ACC112 (cell line): ENCODE measurements at regions not wholly inside any gene's neighbourhood (a gene's known extent, or its start where the extent isn't known, plus 50 kb on each side); places are given as distances from the start of the nearest gene placed in this dataset.

Source experiments
- H2AFZ ChIP-seq: fragments of 200-600 bp; sonication (generic); one replicate; pipeline ENCODE4 v1.6.0; 2017; ENCODE audit warnings: antibody characterized with exemption, low read length; ENCODE audit not compliant: unreplicated experiment
- H3K27ac ChIP-seq: fragments of 200-600 bp; sonication (generic); 2 replicates; pipeline ENCODE4 v1.5.1; 2014; ENCODE audit warnings: low read depth, mild to moderate bottlenecking, antibody characterized with exemption, low read length, moderate library complexity
- H3K27me3 ChIP-seq: fragments of 200-600 bp; sonication (generic); 2 replicates; pipeline ENCODE4 v1.6.1; 2014; ENCODE audit warnings: mild to moderate bottlenecking, antibody characterized with exemption, low read length, moderate library complexity, mixed read lengths; ENCODE audit not compliant: insufficient read depth
- H3K36me3 ChIP-seq: fragments of 200-600 bp; sonication (generic); 2 replicates; pipeline ENCODE4 v1.6.1; 2016; ENCODE audit warnings: mild to moderate bottlenecking, antibody characterized with exemption, low read length, moderate library complexity, mixed read lengths; ENCODE audit not compliant: insufficient read depth
- H3K4me1 ChIP-seq: fragments of 200-600 bp; sonication (generic); one replicate; pipeline ENCODE4 v1.6.1; 2016; ENCODE audit warnings: low read length, mixed read lengths; ENCODE audit not compliant: insufficient read depth, unreplicated experiment, control insufficient read depth
- H3K4me3 ChIP-seq: fragments of 200-600 bp; sonication (generic); 2 replicates; pipeline ENCODE4 v1.5.1; 2014; ENCODE audit warnings: mild to moderate bottlenecking, low read depth, low read length
- H3K79me2 ChIP-seq: fragments of 200-600 bp; sonication (generic); one replicate; pipeline ENCODE4 v1.6.0; 2016; ENCODE audit warnings: low read length; ENCODE audit not compliant: control insufficient read depth, unreplicated experiment, insufficient read depth

DNA sequence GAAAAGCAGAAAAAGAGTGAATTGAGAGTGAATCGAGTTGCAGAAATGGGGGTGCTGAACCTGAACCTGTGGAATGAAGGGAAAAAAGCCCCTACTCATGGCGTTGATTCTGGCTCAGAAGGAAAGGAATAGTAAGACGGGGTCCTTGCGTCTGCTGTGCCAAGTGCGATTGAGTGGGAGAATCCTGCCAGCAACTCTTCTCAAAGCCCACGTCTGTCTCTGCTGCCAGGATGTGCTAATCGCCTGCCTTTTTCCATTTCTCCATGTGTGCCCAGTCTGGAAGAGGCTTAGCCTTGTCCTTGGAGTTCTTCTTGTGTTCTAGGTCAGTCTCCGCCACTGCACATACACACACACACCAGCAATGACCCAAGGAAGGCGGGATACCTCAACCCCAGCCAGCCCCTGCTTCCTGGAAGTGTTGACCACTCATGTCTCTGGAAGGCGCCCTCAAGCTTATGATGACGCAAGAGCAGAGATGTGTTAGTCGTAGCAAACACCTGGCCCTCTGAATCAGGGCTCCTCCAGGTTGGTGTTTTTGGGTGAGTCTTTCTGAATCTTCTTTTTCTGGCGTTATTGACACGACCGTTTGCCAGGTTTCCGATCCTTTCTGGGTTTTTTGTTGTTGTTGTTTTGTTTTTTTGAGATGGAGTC, 262.4 kb upstream of the PROK2 start:
- no peaks in the 10 kb centered on the region for H3K79me2 ChIP-seq
- no peaks in the 10 kb centered on the region for H3K27me3 ChIP-seq
- H3K27ac ChIP-seq: no peak overlapping the region
- no peaks in the 10 kb centered on the region for H3K4me1 ChIP-seq
- H3K36me3 ChIP-seq: no peaks in the 10 kb centered on the region
- no peak overlapping the region for H3K4me3 ChIP-seq
- no peak overlapping the region for H2AFZ ChIP-seq

DNA sequence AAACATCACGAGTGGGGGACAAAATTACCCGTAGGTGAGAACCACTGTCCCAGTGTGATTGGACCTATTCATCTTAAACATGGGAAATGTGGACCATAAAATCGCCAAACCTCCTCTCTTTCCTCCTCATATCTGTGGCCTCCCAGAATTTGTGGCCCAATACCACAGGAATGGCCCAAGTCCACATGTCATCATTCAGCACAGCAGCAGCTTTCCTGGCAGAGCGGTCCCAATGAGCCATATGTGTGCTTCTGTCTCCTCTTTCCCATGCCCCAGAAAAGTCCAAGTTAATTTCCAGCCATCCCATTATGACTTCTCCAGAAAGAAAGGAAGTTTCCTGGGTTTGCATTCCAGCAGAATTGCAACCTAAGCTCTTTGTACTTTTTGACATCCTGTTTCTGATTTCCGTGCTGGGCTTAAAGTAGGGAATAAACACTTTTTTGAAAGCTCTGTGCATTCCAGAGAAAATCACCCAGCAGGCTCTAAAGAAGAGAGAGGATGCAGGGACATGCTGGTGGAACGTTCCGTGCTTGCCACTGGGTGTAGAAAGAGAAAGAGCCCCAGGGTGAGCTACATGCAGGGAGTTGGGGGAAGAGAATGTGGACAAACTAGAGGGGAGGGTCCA, 259.4 kb upstream of the PROK2 start:
- H2AFZ ChIP-seq: no peak overlapping the region
- H3K27ac ChIP-seq: no peak overlapping the region
- peaks cover 22% of the 10 kb centered on the region for H3K27me3 ChIP-seq

DNA sequence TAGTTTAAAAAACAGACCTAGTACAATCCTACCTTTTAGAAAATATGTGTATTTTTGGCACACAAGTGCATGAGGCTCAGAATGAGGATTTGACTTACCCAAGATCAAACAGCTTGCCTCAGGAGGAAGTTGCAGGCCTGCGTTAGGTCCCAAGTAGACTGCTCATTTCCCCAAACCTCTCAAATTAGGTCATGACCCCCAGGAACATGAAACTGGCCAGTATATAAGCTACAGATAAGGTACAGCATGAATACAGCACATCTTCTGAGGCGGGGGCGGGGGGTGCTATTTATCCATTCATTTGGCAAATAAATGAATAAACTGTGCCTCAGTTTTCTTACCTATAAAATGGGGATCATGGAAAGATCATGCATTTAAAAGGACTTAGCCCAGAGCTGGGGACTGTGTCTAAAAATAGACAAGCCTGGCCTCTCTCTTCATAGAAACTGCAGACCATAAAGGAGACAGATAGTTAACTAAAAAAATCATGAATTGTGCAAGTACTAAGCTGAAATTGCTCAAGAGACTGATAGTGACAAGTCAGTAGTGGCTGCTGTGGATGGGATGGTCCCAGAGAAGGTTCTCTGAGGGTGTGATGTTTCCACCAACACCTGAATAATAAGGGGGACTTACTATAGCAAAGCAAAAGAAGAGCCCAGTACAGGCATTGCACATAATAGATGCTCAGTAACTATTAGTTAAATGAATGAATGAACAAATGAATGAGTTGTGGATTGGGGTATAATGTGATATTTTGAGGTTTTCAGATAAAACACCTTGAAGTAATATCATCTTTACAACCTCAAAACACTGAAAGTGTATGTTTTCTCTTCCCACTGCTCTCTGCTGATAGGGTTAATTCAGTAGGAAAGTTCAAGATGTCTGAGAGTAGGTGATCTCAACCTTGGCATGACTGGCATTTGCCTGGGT, 258.5 kb upstream of the PROK2 start:
- Histone ChIP-seq H3K4me1 (no peaks in the 10 kb centered on the region), H3K27ac (no peak overlapping the region), H3K36me3 (no peaks in the 10 kb centered on the region), H2AFZ (no peak overlapping the region), H3K27me3 (peaks cover 23% of the 10 kb centered on the region), H3K79me2 (no peaks in the 10 kb centered on the region), H3K4me3 (no peak overlapping the region)

More for the DNA sequence above, 259.4 kb upstream of the PROK2 start:
- Histone ChIP-seq H3K4me1 (no peaks in the 10 kb centered on the region), H3K4me3 (no peak overlapping the region), H3K79me2 (no peaks in the 10 kb centered on the region), H3K36me3 (no peaks in the 10 kb centered on the region)

DNA sequence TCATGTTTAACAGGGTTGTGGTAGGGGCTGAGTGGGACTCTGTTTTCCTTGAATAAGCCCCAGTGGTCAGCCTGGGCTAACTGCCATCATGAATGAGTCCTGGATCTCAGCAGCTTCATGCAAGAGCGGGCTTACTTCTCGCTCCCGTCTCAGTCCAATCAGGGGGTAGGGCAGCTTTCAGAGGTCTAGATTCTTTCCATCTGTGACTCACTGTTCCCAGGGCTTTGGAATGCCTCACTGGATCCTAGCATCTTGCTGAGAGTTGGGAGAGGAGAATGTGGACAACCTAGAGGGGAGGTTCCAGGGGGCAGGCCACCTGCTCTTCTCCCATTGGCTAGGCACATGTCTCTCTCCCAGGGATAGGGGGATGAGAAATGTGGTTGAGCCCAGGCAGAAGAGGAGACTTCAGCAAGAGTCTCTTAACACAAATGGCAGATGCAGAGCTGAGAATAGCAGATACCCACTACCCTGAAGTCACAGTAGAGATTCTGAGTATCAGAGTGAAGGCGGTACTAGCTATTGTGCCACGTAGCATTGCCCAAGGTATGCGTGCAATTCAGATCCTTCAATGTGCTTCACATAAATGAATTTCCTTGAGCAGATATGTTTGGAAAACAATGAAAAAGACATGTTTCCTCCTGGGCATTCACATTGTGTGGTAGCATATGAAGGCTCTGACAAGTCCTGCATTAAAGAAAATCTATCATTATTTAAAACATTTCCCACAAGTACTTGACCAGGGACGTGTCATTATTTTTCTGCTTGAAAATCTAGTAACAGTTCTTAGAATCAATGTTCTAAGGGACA, 257.7 kb upstream of the PROK2 start:
- peaks cover 24% of the 10 kb centered on the region for H3K27me3 ChIP-seq
- no peak overlapping the region for H3K27ac ChIP-seq
- H3K4me3 ChIP-seq: no peak overlapping the region
- no peaks in the 10 kb centered on the region for H3K79me2 ChIP-seq
- no peak overlapping the region for H2AFZ ChIP-seq
- no peaks in the 10 kb centered on the region for H3K36me3 ChIP-seq
- H3K4me1 ChIP-seq: no peaks in the 10 kb centered on the region

DNA sequence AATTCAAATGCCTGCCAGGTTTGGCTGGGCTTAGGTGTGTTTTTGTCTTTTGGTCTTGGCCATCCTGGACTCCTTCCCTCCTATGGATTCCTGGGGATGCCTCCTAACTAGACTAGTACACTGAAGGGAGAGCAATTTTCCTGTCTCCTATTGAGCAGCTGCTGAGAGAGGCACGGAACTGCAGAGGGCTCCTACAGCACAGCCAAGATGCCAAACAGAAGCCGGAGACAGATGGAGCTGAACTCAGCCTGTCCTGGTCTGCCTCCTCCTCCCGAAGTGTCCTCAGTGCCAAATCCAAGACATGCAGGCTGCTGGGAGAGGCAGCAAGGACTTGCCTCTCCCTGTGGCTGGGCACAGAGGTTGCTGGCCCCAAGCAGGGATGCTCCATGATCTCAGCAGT, 256.6 kb upstream of the PROK2 start:
- peaks cover 30% of the 10 kb centered on the region for H3K27me3 ChIP-seq
- no peak overlapping the region for H2AFZ ChIP-seq
- no peak overlapping the region for H3K27ac ChIP-seq
- no peaks in the 10 kb centered on the region for H3K4me1 ChIP-seq
- H3K79me2 ChIP-seq: no peaks in the 10 kb centered on the region
- H3K36me3 ChIP-seq: no peaks in the 10 kb centered on the region
- H3K4me3 ChIP-seq: no peak overlapping the region

DNA sequence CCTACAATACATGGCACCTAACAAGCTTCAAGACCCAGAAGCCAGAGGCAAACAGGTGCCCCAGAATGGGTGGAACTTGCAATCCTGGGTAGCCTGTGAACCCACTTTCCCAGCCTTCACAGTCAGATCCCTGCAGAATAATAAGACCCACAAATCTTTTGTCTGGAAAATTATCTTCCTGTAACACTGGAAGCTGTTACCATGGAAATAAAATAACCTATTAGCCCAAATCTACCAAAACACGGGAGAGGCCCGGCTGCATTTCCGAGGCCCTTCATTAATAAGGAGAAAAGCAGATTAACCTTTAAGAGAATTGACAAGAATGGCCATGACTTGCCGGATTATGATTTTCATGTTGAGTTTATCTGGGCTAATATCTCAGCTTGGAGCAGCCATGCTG, 256.1 kb upstream of the PROK2 start:
- no peaks in the 10 kb centered on the region for H3K36me3 ChIP-seq
- H3K27me3 ChIP-seq: peaks cover 34% of the 10 kb centered on the region
- H2AFZ ChIP-seq: no peak overlapping the region
- no peak overlapping the region for H3K27ac ChIP-seq
- no peaks in the 10 kb centered on the region for H3K4me1 ChIP-seq
- H3K4me3 ChIP-seq: no peak overlapping the region
- H3K79me2 ChIP-seq: no peaks in the 10 kb centered on the region

DNA sequence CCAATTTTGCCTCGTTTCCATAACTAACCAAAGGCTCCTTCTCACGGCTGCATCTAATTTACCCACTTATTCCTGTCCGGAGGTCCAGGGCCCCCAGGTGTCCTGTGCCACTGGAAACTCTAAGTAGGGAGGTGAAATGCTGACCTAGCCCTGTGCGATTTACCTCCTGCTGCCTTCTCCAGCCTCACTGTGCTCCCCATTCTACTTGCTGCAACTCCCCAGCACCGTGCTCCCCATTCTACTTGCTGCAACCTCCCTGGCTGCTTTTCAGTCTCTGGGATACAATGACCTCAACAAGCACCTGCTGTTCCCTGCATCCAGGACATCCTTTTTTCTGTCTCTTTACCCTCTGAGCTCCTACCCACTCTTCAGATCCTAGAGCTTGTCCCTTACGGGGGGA, 254.7 kb upstream of the PROK2 start:
- peaks cover 34% of the 10 kb centered on the region for H3K27me3 ChIP-seq
- H3K36me3 ChIP-seq: no peaks in the 10 kb centered on the region
- no peak overlapping the region for H3K4me3 ChIP-seq
- H2AFZ ChIP-seq: no peak overlapping the region
- no peaks in the 10 kb centered on the region for H3K79me2 ChIP-seq
- H3K4me1 ChIP-seq: no peaks in the 10 kb centered on the region
- no peak overlapping the region for H3K27ac ChIP-seq

DNA sequence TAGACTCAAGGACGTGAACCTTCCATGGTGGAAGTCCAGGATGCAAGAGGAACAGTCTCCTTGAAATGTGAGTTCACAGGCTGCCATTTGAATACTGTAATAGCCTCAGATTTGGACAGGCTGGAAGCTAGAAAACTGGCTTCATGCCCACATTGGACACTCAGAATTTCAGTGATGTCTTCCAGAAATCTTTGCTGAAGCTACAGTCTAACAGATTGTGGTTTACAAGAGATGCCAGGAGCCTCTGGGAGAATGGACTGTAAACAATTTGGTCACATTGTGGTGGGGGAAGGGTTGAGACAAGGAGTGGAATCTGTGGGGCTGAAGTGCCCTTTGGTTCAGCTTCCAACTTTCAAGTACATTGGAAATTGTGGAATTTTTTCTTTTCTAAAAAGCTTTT, 252.0 kb upstream of the PROK2 start:
- no peaks in the 10 kb centered on the region for H3K79me2 ChIP-seq
- no peak overlapping the region for H3K4me3 ChIP-seq
- H3K27ac ChIP-seq: no peak overlapping the region
- no peaks in the 10 kb centered on the region for H3K36me3 ChIP-seq
- no peak overlapping the region for H2AFZ ChIP-seq
- no peaks in the 10 kb centered on the region for H3K4me1 ChIP-seq
- peaks cover 36% of the 10 kb centered on the region for H3K27me3 ChIP-seq

DNA sequence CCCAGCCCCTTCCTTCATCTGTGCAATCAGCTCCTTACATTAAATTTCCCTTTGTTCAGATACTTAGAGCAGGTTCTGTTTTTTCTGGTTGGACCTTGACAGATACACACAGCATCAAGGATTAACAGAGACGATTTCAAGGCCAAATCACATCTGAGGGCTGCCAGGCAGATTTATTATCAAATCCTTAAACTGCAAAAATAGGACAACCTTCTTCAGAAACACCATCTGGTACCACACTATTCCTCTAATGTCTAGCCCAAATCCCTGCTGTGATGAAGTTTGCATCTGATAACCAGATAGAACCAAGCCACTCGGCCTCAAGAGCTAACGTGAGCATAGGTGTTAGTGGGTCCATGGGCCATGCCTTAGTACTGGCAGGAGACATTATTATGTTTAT, 250.7 kb upstream of the PROK2 start:
- peaks cover 23% of the 10 kb centered on the region for H3K27me3 ChIP-seq
- no peak overlapping the region for H3K4me3 ChIP-seq
- H3K79me2 ChIP-seq: no peaks in the 10 kb centered on the region
- no peaks in the 10 kb centered on the region for H3K4me1 ChIP-seq
- no peaks in the 10 kb centered on the region for H3K36me3 ChIP-seq
- H2AFZ ChIP-seq: no peak overlapping the region
- H3K27ac ChIP-seq: no peak overlapping the region

DNA sequence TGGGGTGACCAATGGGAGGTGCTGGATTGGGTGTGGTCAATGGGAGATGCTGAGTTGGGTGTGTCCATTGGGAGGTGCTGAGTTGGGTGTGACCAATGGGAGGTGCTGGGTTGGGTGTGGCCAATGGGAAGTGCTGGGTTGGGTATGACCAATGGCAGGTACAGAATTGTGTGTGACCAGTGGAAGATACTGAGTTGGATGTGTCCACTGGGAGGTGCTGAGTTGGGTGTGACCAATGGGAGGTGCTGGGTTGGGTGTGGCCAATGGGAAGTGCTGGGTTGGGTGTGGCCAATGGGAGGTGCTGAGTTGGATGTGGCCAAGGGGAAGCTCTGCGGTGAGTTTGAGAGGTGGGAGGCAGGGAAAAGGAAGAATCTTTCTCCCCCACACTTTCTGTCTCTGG, 250.0 kb upstream of the PROK2 start:
- Histone ChIP-seq H3K36me3 (no peaks in the 10 kb centered on the region), H3K4me1 (no peaks in the 10 kb centered on the region), H3K4me3 (no peak overlapping the region), H2AFZ (no peak overlapping the region), H3K27me3 (peaks cover 17% of the 10 kb centered on the region), H3K27ac (no peak overlapping the region), H3K79me2 (no peaks in the 10 kb centered on the region)
